IMR-90 (cell line): ENCODE measurements at regions not wholly inside any gene's neighbourhood (a gene's known extent, or its start where the extent isn't known, plus 50 kb on each side); places are given as distances from the start of the nearest gene placed in this dataset.

Experiments used
- ATAC-seq: fragments of 200-7000 bp; cut with Tn5 transposase; 2 replicates; pipeline ENCODE4 v1.9.1; 2020; ENCODE audit warnings: low read depth, mild to moderate bottlenecking, moderate library complexity
- BruUV-seq: library from RNA; stranded (reverse); fragments of 400-500 nt; replicated peaks from 2 replicates; lab custom pipeline; 2021; lab: Mats Ljungman, UMichigan
- CTCF ChIA-PET: fragments of 300-600 bp; formaldehyde crosslinking; extraction: SDS; loops from one replicate; lab custom pipeline; 2021; ENCODE audit warnings: antibody characterized with exemption; lab: Yijun Ruan, JAX
- POLR2A ChIA-PET: fragments of 300-600 bp; sonication (Branson Sonifier 250); formaldehyde crosslinking; loops from one replicate; lab custom pipeline; 2022; ENCODE audit warnings: antibody characterized with exemption; ENCODE audit not compliant: unreplicated experiment; lab: Charles Lee
- DNase-seq: peaks from one replicate; pipeline ENCODE4 v3.0.0; 2013
- H2AFZ ChIP-seq: replicated peaks from 2 replicates; pipeline ENCODE3; 2013; ENCODE audit warnings: low read length, mild to moderate bottlenecking; ENCODE audit not compliant: poor library complexity
- H2AK5ac ChIP-seq: 2 replicates; pipeline ENCODE4 v1.6.1; 2013; ENCODE audit warnings: low read depth, low read length, inconsistent platforms
- H2AK9ac ChIP-seq: replicated peaks from 2 replicates; pipeline ENCODE3; 2013; ENCODE audit warnings: mild to moderate bottlenecking, low read depth, low read length, moderate library complexity; ENCODE audit not compliant: poor library complexity
- H2BK120ac ChIP-seq: 2 replicates; pipeline ENCODE4 v1.6.1; 2013; ENCODE audit warnings: low read depth, low read length, inconsistent platforms
- H2BK15ac ChIP-seq: 3 replicates; pipeline ENCODE4 v1.6.1; 2013; ENCODE audit warnings: low read depth, low read length, inconsistent platforms
- H2BK20ac ChIP-seq: 2 replicates; pipeline ENCODE4 v1.6.1; 2013; ENCODE audit warnings: low read depth, mild to moderate bottlenecking, inconsistent platforms, low read length, moderate library complexity
- H2BK5ac ChIP-seq: 2 replicates; pipeline ENCODE4 v1.6.1; 2013; ENCODE audit warnings: mild to moderate bottlenecking, low read depth, low read length, inconsistent platforms; ENCODE audit not compliant: poor library complexity, severe bottlenecking
- H3K14ac ChIP-seq: replicated peaks from 2 replicates; pipeline ENCODE4 v1.6.1; 2013; ENCODE audit warnings: low read depth, low read length, inconsistent platforms
- H3K18ac ChIP-seq: 2 replicates; pipeline ENCODE4 v1.6.1; 2013; ENCODE audit warnings: low read depth, low read length, control low read depth
- H3K23ac ChIP-seq: 2 replicates; pipeline ENCODE4 v1.6.1; 2013; ENCODE audit warnings: low read depth, low read length, inconsistent platforms
- H3K27ac ChIP-seq: 2 replicates; pipeline ENCODE4 v1.5.1; 2013; ENCODE audit warnings: mild to moderate bottlenecking, control low read depth, low read length; ENCODE audit not compliant: insufficient read depth
- H3K27me3 ChIP-seq: 2 replicates; pipeline ENCODE4 v1.6.1; 2013; ENCODE audit warnings: low read length; ENCODE audit not compliant: control insufficient read depth, insufficient read depth
- H3K36me3 ChIP-seq: 2 replicates; pipeline ENCODE4 v1.6.1; 2013; ENCODE audit warnings: low read length, mixed read lengths; ENCODE audit not compliant: control insufficient read depth, insufficient read depth
- H3K4ac ChIP-seq: 2 replicates; pipeline ENCODE4 v1.6.1; 2013; ENCODE audit warnings: low read depth, low read length, inconsistent platforms
- H3K4me1 ChIP-seq: 2 replicates; pipeline ENCODE4 v1.6.1; 2013; ENCODE audit warnings: low read length, mixed read lengths; ENCODE audit not compliant: control insufficient read depth, insufficient read depth
- H3K4me2 ChIP-seq: 2 replicates; pipeline ENCODE4 v1.6.1; 2013; ENCODE audit warnings: low read depth, mild to moderate bottlenecking, control low read depth, low read length, moderate library complexity
- H3K4me3 ChIP-seq: 2 replicates; pipeline ENCODE4 v1.5.1; 2013; ENCODE audit warnings: low read depth, mild to moderate bottlenecking, control low read depth, low read length, moderate library complexity; ENCODE audit not compliant: insufficient read depth
- H3K56ac ChIP-seq: 2 replicates; pipeline ENCODE4 v1.6.1; 2013; ENCODE audit warnings: low read length, inconsistent platforms; ENCODE audit not compliant: insufficient read depth; ENCODE audit errors: extremely low read depth
- H3K79me1 ChIP-seq, 2 experiments: 2 replicates each; pipeline ENCODE4 v1.6.1; 2013; ENCODE audit warnings: low read length in 2 of 2, inconsistent platforms in 1 of 2, low read depth in 1 of 2
- H3K9ac ChIP-seq: 2 replicates; pipeline ENCODE4 v1.6.1; 2013; ENCODE audit warnings: low read depth, low read length, control low read depth
- H3K9me1 ChIP-seq: 2 replicates; pipeline ENCODE4 v1.6.1; 2013; ENCODE audit warnings: low read length, inconsistent platforms; ENCODE audit not compliant: insufficient read depth
- H3K9me3 ChIP-seq: 2 replicates; pipeline ENCODE4 v1.6.1; 2013; ENCODE audit warnings: low read length; ENCODE audit not compliant: control insufficient read depth, insufficient read depth
- H4K20me1 ChIP-seq: 2 replicates; pipeline ENCODE4 v1.6.1; 2013; ENCODE audit warnings: low read length, inconsistent platforms; ENCODE audit not compliant: insufficient read depth
- H4K5ac ChIP-seq: 2 replicates; pipeline ENCODE4 v1.6.1; 2013; ENCODE audit warnings: mild to moderate bottlenecking, low read depth, low read length, control low read depth
- H4K8ac ChIP-seq, 2 experiments: 2 replicates each; pipeline ENCODE4 v1.6.1; 2013; ENCODE audit warnings: low read depth in 2 of 2, low read length in 2 of 2, control low read depth in 1 of 2, inconsistent platforms in 1 of 2
- H4K91ac ChIP-seq: 2 replicates; pipeline ENCODE4 v1.6.1; 2013; ENCODE audit warnings: low read depth, low read length, inconsistent platforms; ENCODE audit not compliant: insufficient read depth
- WGBS, 2 experiments: methylation state at CpG; one replicate each; pipeline versions ENCODE4 v1.1.5 to v1.1.7; 2013; ENCODE audit warnings: missing lambda C conversion rate in 2 of 2; ENCODE audit not compliant: insufficient read length in 1 of 2; ENCODE audit errors: extremely low coverage in 2 of 2; 5-methylcytosine and 5-hydroxymethylcytosine counted together
- dilution Hi-C: fragments of 300-500 bp; cut with HindIII; formaldehyde crosslinking; loops from one replicate; pipeline ENCODE4 v1.14.3; 2018; ENCODE audit warnings: low sequenced_read_pairs; ENCODE audit not compliant: unreplicated experiment
- in situ Hi-C: fragments of 300-500 bp; cut with MboI; formaldehyde crosslinking; loops from 3 replicates; pipeline ENCODE4 v1.14.3; 2019; ENCODE audit warnings: low sequenced_read_pairs, inconsistent platforms, mixed read lengths
- intact Hi-C: fragments of 100-400 bp; cut with micrococcal nuclease; formaldehyde crosslinking; loops from 2 replicates; pipeline ENCODE4 v1.10.0; 2022
- TF ChIP-seq, protein P1 (sequence below): conservative IDR thresholded peaks from 2 replicates; pipeline ENCODE4 v1.5.1; 2012; ENCODE audit warnings: mild to moderate bottlenecking, low read depth, low read length, improper control_type of control experiment

DNA sequence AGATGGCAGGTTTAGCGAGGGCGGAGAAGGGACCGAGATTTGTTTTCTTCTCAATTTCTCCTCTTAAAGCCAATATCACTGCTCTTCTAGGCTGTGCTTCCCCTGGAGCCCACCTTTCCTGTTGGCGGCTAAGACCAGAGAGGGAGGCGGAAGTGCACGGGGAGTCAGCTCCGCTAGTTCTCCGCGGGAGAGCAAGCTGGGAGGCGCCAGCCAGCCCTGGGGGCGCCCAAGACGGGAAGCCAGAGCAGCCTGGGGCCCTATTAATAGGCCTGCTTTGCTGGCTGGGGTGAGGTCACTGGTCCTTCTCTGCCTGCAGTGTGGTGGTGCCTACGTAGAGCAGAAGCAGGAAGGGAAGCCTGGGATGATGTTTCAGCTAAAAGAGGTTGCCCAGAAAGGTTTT is 61.6 kb downstream of the LSM5 start:
- no peak overlapping the region for H2BK120ac ChIP-seq
- no peak overlapping the region for H4K5ac ChIP-seq
- dilution Hi-C loops (no loop called here), intact Hi-C loops (no loop called here), in situ Hi-C loops (no loop called here)
- ChIA-PET POLR2A (no interaction called here), CTCF (no interaction called here)
- BruUV-seq, result no TSS peak
- no peaks in the 10 kb centered on the region for H3K79me1 ChIP-seq
- WGBS, 2 experiments, result 10% methylated on average over 4 of the region's 13 CpGs; no CpG with 5 or more reads in 1 of the 2 experiments
- H2BK5ac ChIP-seq, result no peak overlapping the region
- no peaks in the 10 kb centered on the region for H4K20me1 ChIP-seq
- no peak overlapping the region for H3K4me2 ChIP-seq
- no peak for DNase-seq
- no peak overlapping the region for H2AK5ac ChIP-seq
- no peak overlapping the region for H2BK20ac ChIP-seq
- no peaks in the 10 kb centered on the region for H3K36me3 ChIP-seq
- H3K9me1 ChIP-seq, result no peaks in the 10 kb centered on the region
- H3K9me3 ChIP-seq, result no peaks in the 10 kb centered on the region
- H3K9ac ChIP-seq, result no peak overlapping the region
- no peak overlapping the region for H2AK9ac ChIP-seq
- no peak overlapping the region for H3K56ac ChIP-seq
- no peak overlapping the region for H4K91ac ChIP-seq
- H3K4me1 ChIP-seq, result no peaks in the 10 kb centered on the region
- H3K4ac ChIP-seq, result no peak overlapping the region
- H3K23ac ChIP-seq, result no peak overlapping the region
- H3K18ac ChIP-seq, result no peak overlapping the region
- no peak overlapping the region for H4K8ac ChIP-seq
- no peak overlapping the region for H3K14ac ChIP-seq
- no peak overlapping the region for H3K4me3 ChIP-seq
- no peak overlapping the region for H3K27ac ChIP-seq
- H2BK15ac ChIP-seq, result no peak overlapping the region
- no peak for ATAC-seq
- no peak overlapping the region for H2AFZ ChIP-seq
- peaks cover 5% of the 10 kb centered on the region; the same call in 1 of the 2 replicates for H3K27me3 ChIP-seq
- TF ChIP-seq, protein P1, sequence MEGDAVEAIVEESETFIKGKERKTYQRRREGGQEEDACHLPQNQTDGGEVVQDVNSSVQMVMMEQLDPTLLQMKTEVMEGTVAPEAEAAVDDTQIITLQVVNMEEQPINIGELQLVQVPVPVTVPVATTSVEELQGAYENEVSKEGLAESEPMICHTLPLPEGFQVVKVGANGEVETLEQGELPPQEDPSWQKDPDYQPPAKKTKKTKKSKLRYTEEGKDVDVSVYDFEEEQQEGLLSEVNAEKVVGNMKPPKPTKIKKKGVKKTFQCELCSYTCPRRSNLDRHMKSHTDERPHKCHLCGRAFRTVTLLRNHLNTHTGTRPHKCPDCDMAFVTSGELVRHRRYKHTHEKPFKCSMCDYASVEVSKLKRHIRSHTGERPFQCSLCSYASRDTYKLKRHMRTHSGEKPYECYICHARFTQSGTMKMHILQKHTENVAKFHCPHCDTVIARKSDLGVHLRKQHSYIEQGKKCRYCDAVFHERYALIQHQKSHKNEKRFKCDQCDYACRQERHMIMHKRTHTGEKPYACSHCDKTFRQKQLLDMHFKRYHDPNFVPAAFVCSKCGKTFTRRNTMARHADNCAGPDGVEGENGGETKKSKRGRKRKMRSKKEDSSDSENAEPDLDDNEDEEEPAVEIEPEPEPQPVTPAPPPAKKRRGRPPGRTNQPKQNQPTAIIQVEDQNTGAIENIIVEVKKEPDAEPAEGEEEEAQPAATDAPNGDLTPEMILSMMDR, result no peak
